ENCODE measurements at regions not wholly inside any gene's neighbourhood (a gene's known extent, or its start where the extent isn't known, plus 50 kb on each side); places are given as distances from the start of the nearest gene placed in this dataset.

DNA sequence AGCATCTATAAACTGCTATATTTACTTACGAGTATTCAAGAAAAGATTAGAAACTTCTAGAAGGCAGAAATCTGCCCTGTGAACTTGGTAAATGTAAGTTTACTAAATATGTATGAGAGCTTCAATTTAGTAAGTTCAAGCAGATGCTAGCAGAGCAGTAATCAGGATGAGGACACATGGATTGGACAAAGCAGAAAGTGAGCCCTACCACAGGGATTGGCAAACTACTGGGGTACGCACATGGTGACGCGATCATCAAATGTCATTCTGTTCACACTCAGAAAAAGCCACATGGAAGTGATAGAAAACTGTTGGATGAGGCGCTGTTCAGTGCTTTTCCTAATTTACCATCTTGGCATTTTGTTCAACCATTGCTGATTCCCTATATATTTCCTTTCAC, 360.2 kb upstream of the ZNF385D start:
- no peak for TF ChIP-seq CTCF (IDR thresholded peaks at IDR 0.05)
- no peak for TF ChIP-seq ZFX (IDR thresholded peaks at IDR 0.05; ENCODE audit: borderline replicate concordance)

Measured in 22Rv1 (cell line).